Glomerular visceral epithelial cell (primary cell): ENCODE measurements at regions not wholly inside any gene's neighbourhood (a gene's known extent, or its start where the extent isn't known, plus 50 kb on each side); places are given as distances from the start of the nearest gene placed in this dataset.
"Not testable (repeated sequence)": the region's sequence is repeated elsewhere in the genome, so short reads cannot be mapped to it uniquely, and the experiment has no call there.

Experiments
- DNase-seq: peaks from one replicate; pipeline ENCODE4 v3.0.0-alpha.2; 2016; ENCODE audit errors: extremely low spot score

DNA sequence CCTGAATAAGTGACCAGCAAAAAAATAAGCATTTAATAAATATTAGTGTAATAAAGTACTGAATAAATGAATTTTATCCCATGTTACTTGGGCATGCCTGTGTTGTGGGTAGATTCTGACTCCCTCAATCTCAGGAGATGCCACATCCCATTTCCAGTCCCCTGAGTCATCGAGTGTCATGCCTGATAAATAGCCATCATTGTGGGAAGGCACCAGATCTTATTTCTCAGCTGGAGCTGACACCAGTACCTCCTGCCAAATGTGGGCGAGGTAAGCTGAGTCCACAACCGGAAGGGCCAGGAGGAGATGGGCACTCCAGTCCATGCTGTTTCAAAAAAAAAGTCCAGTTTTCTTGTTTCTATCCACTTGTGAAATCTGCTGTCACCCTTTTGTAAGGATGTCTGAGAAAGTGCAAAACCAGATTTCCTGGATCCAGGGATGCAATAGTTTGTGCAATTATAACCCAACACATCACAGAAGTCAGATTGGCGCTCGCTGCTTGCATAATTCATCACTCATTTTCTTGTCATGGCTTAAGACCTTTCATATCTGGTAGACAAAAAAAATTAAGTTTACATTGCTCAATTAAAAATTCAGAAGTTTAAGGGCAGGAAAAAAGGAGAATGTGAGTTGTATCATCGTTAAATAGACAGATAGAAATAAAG lies 311.6 kb downstream of the MIAT start:
- DNase-seq = peak; percentile 51

DNA sequence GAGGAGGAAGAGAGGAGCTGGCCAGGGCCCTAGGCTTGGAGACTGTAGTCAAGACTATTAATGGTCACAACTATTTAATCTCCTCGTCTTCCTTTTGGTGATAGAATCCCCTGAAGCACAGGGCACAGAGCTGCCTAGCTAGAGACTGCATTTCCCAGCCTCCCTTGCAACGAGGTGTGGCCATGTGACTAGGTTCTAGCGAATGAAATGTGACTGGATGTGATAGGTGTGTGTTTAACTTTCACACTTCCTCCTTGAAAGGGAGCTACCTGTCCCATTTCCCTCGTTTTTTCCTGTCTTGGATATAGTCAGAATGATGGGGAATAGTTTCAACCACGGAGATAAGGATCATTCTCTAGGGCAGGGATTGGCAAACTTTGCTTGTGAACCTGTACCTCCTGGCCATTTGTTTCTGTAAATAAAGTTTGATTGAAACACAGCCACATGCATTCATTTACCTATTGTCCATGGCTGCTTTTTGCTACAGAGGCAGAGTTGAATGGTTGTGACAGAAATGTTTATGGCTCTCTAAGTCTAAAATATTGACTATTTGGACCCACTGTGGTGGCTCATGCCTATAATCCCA lies 313.5 kb downstream of the MIAT start:
- DNase-seq = no peak

DNA sequence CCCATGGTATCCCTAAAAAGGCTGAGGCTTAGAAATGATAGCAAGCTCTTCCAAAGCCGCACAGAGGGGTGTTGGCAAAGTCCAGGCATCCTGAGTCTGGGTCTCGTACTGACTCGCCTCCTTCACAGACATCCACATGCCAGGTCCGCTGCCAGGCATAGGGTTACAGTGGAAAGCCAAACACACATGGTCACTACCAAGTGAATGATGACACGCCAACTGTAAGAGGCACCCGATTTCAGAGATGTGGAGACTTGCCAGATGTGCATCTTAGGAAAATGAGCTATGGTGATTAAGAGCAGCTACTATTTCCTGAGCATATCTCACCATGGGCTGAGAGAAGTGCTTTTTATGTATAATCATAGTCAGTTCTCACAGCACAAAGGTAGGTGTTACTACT lies 314.9 kb downstream of the MIAT start:
- no peak for DNase-seq

DNA sequence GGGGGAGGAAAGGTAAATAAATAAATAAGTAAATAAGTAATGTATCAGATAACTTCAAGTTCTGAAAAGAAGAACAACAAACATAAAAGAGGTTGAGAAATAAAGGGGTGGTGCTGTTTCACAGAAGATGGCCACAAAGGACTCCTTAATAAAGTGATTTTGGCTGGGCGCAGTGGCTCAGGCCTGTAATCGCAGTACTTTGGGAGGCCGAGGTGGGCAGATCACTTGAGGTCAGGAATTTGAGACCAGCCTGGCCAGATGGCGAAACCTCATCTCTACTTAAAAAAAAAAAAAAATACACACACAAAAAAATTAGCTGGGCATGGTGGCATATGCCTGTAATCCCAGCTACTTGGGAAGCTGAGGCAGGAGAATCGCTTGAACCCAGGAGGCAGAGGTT lies 315.5 kb downstream of the MIAT start:
- DNase-seq = not testable (repeated sequence)

GRCh38 chr22:26974034-26974433 lies 316.6 kb downstream of the MIAT start:
- DNase-seq = no peak

DNA sequence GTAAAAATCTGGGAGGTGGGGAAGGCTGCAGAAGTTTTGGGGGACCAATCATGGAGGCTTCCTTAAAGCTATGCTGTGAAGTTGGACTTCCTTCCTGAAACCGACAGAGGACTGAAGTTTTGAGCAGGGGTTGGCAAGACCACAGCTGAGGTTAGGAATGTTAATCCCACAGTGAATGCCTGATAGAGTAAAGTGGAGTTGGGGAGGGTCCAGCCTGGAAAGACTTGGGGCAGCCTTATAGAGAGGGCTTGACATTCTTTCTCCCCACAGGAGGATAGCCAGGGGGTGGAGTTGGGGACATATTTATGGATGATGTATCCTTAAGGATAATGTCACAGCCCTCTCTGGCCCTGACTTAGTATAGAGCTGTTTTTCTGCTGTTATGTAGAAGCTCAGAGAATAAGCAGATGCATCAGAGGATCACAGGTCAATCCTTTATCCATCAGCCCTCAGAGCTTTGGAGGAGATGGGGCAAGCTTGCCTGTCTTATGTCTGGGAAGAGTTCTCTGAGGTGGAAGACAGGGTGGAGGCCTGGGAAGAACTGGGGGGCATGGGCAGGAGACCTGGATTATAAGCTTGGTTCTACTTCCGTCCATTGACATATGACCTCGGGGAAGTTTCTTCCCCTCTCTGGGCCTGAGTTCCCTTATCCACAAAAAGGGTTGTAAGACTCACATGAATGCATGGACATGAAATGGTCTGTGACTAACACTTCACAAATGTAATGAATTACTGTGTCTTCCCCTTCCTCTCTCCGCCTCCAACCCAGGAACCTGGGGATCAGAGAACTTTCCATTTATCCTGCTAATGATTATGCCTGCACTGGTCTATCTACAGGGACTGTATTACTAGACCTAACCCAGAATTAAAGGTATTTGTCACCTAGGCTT lies 317.8 kb downstream of the MIAT start:
- DNase-seq = peak; percentile 55

DNA sequence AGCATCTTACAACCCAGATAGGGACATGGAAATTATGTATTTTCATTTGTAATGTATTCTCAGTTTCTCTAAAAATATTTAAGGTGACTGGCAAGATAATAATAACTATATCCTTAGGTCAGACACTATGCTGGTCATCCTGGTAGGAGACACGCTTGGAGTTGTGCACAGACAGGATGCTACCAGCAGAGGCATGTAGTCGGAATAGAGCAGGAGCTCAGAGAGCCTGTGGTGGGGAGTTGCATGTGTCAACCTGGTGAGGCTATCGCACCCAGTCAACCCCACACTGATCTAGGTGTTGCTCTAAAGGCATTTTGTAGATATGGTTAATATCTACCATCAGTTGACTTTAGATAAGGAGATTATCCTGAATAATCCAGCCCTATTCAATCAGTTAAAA lies 318.5 kb downstream of the MIAT start:
- DNase-seq = no peak

- DNase-seq = no peak
Measured at GRCh38 chr22:26977741-26978376, 320.5 kb downstream of the MIAT start.

DNA sequence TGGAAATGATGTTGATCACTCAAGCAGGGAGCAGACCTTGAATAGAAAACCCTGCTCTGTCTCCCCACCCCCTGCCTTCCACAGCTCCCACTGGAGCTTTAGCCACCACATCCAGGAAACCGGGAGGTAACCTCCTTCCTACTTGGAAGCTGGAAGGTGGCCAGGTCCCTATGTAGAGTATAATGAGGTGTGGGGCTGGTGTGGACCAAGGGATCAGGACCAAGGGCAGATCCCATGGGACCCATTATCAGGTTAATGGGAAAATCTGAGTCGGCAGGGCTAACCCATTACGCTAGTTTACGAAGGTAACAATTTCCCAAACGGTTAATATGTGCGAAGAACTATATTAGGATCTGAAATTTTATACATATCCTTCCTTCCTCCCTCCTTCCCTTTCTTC lies 321.9 kb downstream of the MIAT start:
- no peak for DNase-seq

GRCh38 chr22:26981111-26981510 lies 323.7 kb downstream of the MIAT start:
- no peak for DNase-seq

DNA sequence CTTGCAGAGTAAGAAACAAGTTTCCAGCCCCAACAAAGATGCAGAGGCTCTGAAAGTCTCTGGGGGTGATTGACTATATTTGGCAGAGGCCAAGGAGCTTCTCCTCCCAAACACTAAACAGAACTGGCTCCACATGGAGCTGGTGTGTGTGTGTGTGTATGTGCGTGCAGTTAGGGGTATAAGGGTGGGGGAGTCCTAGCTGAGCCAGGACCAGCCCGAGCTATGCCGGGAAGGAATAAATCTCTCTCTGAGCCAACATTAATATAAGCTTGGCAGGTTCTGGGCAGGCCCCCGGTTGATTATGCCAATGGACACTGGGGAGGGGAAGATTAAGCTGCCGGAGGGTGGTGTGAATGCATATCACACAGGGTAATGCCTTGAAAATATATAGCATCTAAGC lies 324.2 kb downstream of the MIAT start:
- DNase-seq = no peak

DNA sequence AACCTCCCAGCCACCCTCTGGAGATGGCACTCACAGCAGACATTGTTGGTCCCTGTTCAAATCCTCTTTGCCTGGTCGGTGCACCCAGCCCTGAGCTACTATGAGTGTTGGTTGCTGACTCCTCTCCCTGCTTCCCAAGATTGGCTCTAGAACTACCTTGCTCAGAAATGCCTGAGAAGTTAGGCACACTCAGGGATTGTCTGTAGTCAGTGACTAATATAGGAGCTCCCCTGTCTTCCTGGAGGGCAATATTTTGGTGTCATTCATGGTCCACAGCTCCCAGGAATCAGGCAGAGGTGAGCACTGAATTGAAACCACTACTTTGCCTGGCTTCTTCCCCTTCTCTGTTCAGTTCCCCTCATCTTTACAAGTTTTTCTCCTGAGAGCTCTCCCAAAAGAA lies 325.9 kb downstream of the MIAT start:
- peak; percentile 64 for DNase-seq

DNA sequence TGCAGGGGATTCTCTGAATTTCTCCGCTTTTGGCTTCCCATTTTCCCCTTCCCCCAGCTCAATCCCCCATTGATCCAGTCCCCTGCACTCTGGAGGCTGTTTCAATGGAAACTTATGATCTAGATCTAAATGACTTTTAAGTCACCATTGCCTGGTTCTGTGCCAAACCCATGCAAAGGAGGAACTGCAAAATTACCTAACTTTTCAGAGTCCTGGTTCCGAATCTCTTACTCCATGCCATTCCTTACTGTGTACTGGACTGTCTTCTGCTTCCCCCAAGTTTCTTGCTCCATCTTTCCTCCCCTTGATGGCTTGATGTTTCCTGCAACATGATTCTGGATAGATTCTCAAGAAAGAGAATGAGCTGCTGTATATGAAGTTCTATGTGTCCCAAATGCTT lies 327.8 kb downstream of the MIAT start:
- DNase-seq = no peak

GRCh38 chr22:26985931-26986782 lies 328.8 kb downstream of the MIAT start:
- peak; percentile 69 for DNase-seq

DNA sequence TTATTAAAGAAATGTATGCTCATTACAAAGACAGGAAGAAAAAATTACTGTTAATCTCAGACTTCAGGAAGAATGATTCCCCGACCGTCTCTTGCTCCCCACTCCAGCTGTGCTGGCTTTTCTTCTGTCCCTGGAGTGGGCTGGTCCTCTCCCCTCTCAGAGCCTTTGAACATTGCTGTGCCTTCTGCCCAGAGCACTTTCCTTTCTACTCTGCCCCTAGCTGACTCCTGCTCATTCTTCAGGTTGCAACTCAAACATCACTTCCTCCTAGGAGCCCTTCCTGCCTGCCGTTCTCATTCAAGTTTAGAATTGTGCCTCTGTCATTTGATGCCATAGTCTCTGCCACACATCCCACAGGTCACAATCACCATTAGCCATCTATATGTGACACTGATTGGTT lies 329.5 kb downstream of the MIAT start:
- no peak for DNase-seq

DNA sequence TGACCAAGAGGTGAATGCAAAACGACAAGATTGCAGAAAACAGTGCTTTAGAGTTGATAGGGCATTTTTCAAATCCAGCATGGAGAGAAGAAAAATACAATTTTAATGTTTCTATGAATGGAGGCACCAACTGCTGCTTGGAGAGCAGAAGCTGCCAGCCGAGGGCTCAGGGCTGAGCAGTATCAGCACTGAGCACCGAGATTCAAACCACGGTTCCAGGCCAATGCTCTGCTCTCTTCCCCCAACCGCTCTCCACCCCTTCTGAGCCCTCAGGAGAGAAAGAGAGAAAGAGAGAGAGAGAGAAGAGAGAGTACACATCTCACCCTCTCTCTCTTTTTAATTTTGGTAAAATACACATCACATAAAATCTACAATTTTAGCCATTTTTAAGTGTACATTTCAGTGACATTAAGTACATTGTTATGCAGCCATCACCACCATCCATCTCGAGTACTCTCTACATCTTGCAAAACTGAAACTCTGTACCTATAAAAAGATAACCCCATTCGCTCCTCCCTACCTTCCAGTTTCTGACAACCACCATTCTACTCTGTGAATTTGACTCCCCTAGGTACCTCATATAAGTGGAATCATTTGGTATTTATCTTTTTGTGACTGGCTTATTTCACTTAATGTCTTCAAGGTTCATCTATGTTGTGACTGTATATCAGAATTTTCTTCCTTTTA lies 333.3 kb downstream of the MIAT start:
- no peak for DNase-seq

DNA sequence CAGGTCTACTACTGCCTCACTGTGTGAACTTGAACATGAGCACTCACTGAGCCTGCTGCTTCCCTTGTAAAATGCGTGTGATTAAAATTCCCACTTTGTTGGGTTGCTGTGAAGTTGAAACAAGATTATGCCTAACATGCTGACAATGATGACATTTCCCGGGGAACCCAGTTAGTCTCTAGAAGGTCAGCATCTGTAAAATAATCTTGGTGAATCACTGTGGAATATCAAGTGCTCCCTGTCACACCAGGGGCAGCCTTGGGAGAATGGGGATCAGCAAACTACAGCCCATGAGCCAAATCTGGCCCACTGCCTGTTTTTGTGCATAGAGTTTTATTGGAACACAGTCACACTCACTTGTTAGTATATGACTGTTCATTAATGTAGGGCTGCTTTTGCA lies 335.2 kb downstream of the MIAT start:
- DNase-seq = no peak

GRCh38 chr22:26993886-26994285 lies 336.5 kb downstream of the MIAT start:
- no peak for DNase-seq

DNA sequence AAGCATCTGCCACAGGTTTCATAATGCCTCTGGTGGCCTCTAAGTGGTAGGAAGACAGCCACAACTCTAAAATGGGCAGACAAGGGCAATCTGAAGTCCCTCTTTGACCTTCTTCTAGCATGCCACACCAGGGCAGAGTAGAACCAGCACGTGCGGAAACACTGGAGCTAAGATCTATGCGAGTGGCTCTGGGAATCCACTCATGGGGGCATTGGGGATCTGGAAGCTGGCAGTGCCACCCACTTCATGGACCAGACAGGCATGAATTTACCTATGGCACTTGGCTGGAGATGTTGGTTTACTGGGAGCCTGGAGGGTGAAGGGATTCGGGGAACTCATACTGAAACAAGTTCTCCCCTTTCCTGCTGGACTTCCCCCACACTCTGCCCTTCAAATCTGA lies 337.4 kb downstream of the MIAT start:
- DNase-seq = no peak

DNA sequence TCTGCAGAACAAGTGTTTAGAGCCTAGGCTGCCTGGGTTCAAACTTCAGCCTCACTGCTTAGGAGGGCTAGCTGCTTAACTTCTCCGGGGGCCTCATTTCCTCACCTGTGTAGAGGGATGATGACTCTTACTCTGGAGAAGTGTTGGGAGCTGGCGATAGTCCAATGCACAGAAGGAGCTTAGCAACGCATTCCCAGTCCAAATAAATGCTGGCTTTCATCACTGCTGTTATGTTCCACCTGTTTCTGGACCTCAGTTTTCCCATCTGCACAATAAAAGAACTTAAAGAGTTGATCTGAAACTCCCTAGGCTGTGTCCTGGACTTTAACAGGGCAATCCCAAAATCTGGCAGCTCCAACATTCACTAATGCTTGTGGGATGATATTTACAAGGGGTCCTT lies 337.8 kb downstream of the MIAT start:
- peak; percentile 15 for DNase-seq

DNA sequence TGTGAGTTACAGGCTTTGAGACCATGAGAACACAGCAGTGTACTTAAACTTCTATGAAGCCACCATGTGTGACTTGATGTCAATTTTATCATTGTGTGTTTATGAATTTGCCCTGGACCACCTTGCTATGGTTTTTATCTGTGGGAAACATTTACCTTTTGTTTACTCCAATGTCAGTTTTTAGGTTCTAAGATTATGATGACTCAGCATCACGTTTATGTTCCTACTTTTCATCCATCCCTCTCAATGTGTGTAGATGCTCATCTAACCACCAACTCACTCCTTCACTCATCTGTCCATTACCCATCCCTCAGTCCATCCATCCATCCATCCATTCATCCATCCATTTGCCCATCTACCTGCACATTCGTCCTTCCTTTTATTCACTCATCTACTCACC lies 338.8 kb downstream of the MIAT start:
- no peak for DNase-seq
